ENCODE measurements at regions not wholly inside any gene's neighbourhood (a gene's known extent, or its start where the extent isn't known, plus 50 kb on each side); places are given as distances from the start of the nearest gene placed in this dataset.

DNA sequence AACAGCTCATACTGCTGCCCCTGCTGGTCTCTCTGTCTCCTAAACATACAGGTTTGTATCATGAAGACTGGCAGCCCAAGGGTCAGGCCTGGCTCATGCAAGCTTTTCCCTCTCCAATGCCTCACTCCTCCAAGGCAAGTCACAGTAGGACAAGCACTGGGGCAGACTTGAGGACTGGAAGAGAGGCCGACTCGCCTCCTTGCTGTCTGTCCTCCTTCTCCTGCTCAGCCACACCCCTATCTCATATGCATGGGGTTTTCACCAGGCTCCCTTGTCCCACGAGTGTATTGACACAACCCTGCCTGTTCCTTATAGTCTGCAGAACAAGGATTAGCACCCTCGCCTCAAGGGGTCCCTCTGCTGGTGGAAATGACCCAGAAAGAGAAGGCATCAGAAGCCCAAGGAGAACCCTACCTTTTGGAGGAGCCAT, 223.7 kb downstream of the SOX11 start:
- TF ChIP-seq CTCF (IDR thresholded peaks at IDR 0.05) (peak; percentile 52), EZH2phosphoT487 (IDR thresholded peaks at IDR 0.05) (no peak)

All from neural progenitor cell (in vitro differentiated cells).